ENCODE measurements at regions not wholly inside any gene's neighbourhood (a gene's known extent, or its start where the extent isn't known, plus 50 kb on each side); places are given as distances from the start of the nearest gene placed in this dataset.
"Not testable (repeated sequence)": the region's sequence is repeated elsewhere in the genome, so short reads cannot be mapped to it uniquely, and the experiment has no call there.

GRCh38 chr13:99731747-99732146 is 230.5 kb downstream of the TM9SF2 start:
- no peak for DNase-seq

- no peak for DNase-seq
Observed at GRCh38 chr13:99730403-99730802, 229.1 kb downstream of the TM9SF2 start.

- DNase-seq: no peak
Observed at GRCh38 chr13:99729745-99730144, 228.5 kb downstream of the TM9SF2 start.

- DNase-seq: not testable (repeated sequence)
Observed at GRCh38 chr13:99727651-99728050, 226.4 kb downstream of the TM9SF2 start.

- no peak for DNase-seq
Observed at GRCh38 chr13:99726282-99726894, 225.1 kb downstream of the TM9SF2 start.

GRCh38 chr13:99725644-99726043 is 224.4 kb downstream of the TM9SF2 start:
- no peak for DNase-seq

GRCh38 chr13:99724633-99725517 is 223.6 kb downstream of the TM9SF2 start:
- DNase-seq: no peak

- DNase-seq: no peak
Observed at GRCh38 chr13:99723878-99724277, 222.6 kb downstream of the TM9SF2 start.

- DNase-seq: no peak
Observed at GRCh38 chr13:99722931-99723330, 221.7 kb downstream of the TM9SF2 start.

- no peak for DNase-seq
Observed at GRCh38 chr13:99722338-99722818, 221.1 kb downstream of the TM9SF2 start.

- DNase-seq: no peak
Observed at GRCh38 chr13:99721606-99722337, 220.5 kb downstream of the TM9SF2 start.

GRCh38 chr13:99717959-99718674 is 216.8 kb downstream of the TM9SF2 start:
- no peak for DNase-seq

- DNase-seq: no peak
Observed at GRCh38 chr13:99709134-99709533, 207.9 kb downstream of the TM9SF2 start.

GRCh38 chr13:99704390-99704789 is 203.1 kb downstream of the TM9SF2 start:
- no peak for DNase-seq

- no peak for DNase-seq
Observed at GRCh38 chr13:99703908-99704307, 202.6 kb downstream of the TM9SF2 start.

GRCh38 chr13:99702687-99703319 is 201.5 kb downstream of the TM9SF2 start:
- no peak for DNase-seq

- no peak for DNase-seq
Observed at GRCh38 chr13:99700468-99700867, 199.2 kb downstream of the TM9SF2 start.

- no peak for DNase-seq
Observed at GRCh38 chr13:99698816-99699099, 197.5 kb downstream of the TM9SF2 start.

GRCh38 chr13:99698010-99698815 is 196.9 kb downstream of the TM9SF2 start:
- DNase-seq: no peak

GRCh38 chr13:99695857-99696256 is 194.6 kb downstream of the TM9SF2 start:
- DNase-seq: no peak

GRCh38 chr13:99693852-99694611 is 192.8 kb downstream of the TM9SF2 start:
- DNase-seq: no peak
